ENCODE measurements at regions not wholly inside any gene's neighbourhood (a gene's known extent, or its start where the extent isn't known, plus 50 kb on each side); places are given as distances from the start of the nearest gene placed in this dataset.

- TF ChIP-seq, protein P1, sequence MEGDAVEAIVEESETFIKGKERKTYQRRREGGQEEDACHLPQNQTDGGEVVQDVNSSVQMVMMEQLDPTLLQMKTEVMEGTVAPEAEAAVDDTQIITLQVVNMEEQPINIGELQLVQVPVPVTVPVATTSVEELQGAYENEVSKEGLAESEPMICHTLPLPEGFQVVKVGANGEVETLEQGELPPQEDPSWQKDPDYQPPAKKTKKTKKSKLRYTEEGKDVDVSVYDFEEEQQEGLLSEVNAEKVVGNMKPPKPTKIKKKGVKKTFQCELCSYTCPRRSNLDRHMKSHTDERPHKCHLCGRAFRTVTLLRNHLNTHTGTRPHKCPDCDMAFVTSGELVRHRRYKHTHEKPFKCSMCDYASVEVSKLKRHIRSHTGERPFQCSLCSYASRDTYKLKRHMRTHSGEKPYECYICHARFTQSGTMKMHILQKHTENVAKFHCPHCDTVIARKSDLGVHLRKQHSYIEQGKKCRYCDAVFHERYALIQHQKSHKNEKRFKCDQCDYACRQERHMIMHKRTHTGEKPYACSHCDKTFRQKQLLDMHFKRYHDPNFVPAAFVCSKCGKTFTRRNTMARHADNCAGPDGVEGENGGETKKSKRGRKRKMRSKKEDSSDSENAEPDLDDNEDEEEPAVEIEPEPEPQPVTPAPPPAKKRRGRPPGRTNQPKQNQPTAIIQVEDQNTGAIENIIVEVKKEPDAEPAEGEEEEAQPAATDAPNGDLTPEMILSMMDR (IDR thresholded peaks at IDR 0.05): no peak
- no peak for TF ChIP-seq POLR2A (IDR thresholded peaks at IDR 0.05)
Observed at GRCh38 chr5:54822324-54822687, 163.1 kb downstream of the ESM1 start.
